Suprapubic skin (tissue), 4 donors: ENCODE measurements at regions not wholly inside any gene's neighbourhood (a gene's known extent, or its start where the extent isn't known, plus 50 kb on each side); places are given as distances from the start of the nearest gene placed in this dataset.

Source experiments
- DNase-seq, 2 donors: peaks; one replicate each; pipeline ENCODE4 v3.0.0-alpha.2; 2019; ENCODE audit warnings: low spot score in 2 of 2
- H3K27ac ChIP-seq: fragments of 200-600 bp; sonication (generic); one replicate; pipeline ENCODE4 v1.5.1; 2019
- H3K27me3 ChIP-seq: fragments of 200-600 bp; sonication (generic); one replicate; pipeline ENCODE4 v1.5.1; 2019
- H3K36me3 ChIP-seq: fragments of 200-600 bp; sonication (generic); one replicate; pipeline ENCODE4 v1.5.1; 2019
- H3K4me1 ChIP-seq: fragments of 200-600 bp; sonication (generic); one replicate; pipeline ENCODE4 v1.5.1; 2019
- H3K4me3 ChIP-seq: fragments of 200-600 bp; sonication (generic); one replicate; pipeline ENCODE4 v1.5.1; 2019; ENCODE audit warnings: mild to moderate bottlenecking
- H3K9me3 ChIP-seq: fragments of 200-600 bp; sonication (generic); one replicate; pipeline ENCODE4 v1.5.1; 2019
- CTCF ChIP-seq, 2 donors: fragments of 200-600 bp in 1 of 2; fragments of 450-650 bp in 1 of 2; sonication (generic) in 1 of 2; IDR thresholded peaks; one replicate each; pipeline ENCODE4 v1.5.1; 2016 to 2019; ENCODE audit warnings: antibody characterized with exemption in 2 of 2, mild to moderate bottlenecking in 1 of 2, moderate library complexity in 1 of 2
- EP300 ChIP-seq: sonication (generic); formaldehyde crosslinking; IDR thresholded peaks from one replicate; pipeline ENCODE4 v1.6.1; 2017; ENCODE audit warnings: antibody characterized with exemption
- POLR2A ChIP-seq, 2 donors: fragments of 450-650 bp; IDR thresholded peaks; one replicate each; pipeline ENCODE4 v1.6.1; 2017; ENCODE audit warnings: antibody characterized with exemption in 2 of 2, mild to moderate bottlenecking in 2 of 2, moderate library complexity in 2 of 2
- POLR2AphosphoS5 ChIP-seq, 3 donors: sonication (generic); formaldehyde crosslinking; IDR thresholded peaks; one replicate each; pipeline ENCODE4 v1.6.1; 2017; ENCODE audit warnings: antibody characterized with exemption in 3 of 3
- WGBS: methylation state at CpG from one replicate; pipeline ENCODE4 v1.1.5; 2018; 5-methylcytosine and 5-hydroxymethylcytosine counted together

- no peak for DNase-seq
- TF ChIP-seq EP300 (no peak), CTCF (IDR thresholded peaks at IDR 0.05) (no peak), POLR2AphosphoS5 (IDR thresholded peaks at IDR 0.05) (no peak), POLR2A (IDR thresholded peaks at IDR 0.05) (no peak)
- no peak overlapping the region for H3K27ac ChIP-seq
- H3K27me3 ChIP-seq = no peaks in the 10 kb centered on the region
- H3K36me3 ChIP-seq = no peaks in the 10 kb centered on the region
- WGBS = 53% methylated on average over 3 of the region's 3 CpGs
- H3K9me3 ChIP-seq = no peaks in the 10 kb centered on the region
- H3K4me3 ChIP-seq = no peak overlapping the region
- H3K4me1 ChIP-seq = no peaks in the 10 kb centered on the region
Measured at GRCh38 chr11:91421641-91422040, 803.0 kb upstream of the FAT3 start.

- H3K4me1 ChIP-seq = no peaks in the 10 kb centered on the region
- H3K36me3 ChIP-seq = no peaks in the 10 kb centered on the region
- no peak for DNase-seq
- no peak overlapping the region for H3K4me3 ChIP-seq
- no peak overlapping the region for H3K27ac ChIP-seq
- TF ChIP-seq CTCF (IDR thresholded peaks at IDR 0.05) (no peak), EP300 (no peak), POLR2A (IDR thresholded peaks at IDR 0.05) (no peak), POLR2AphosphoS5 (IDR thresholded peaks at IDR 0.05) (no peak)
- H3K9me3 ChIP-seq = peaks cover 5% of the 10 kb centered on the region
- no peaks in the 10 kb centered on the region for H3K27me3 ChIP-seq
Measured at GRCh38 chr11:91407842-91408241, 816.8 kb upstream of the FAT3 start.

DNA sequence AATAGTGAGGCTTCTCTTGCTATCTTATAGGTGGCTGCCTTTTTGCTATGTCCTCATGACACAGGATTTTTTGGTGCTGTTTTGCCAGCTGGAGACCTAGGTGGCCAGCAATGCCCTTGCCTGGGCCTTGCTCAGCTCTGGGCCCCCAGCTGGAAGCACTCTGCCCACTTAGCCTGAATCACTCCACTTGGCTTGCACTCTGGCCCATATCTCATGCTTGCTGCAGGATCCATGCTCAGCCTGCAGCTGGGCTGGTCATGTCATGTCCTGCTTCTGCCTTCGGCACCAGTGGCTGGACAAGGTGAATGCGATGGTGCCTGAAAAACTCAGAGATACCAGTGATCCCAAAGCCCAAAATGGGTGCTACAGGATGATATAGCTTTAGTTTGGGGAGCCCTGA lies 818.6 kb upstream of the FAT3 start:
- DNase-seq = no peak
- Histone ChIP-seq H3K36me3 (no peaks in the 10 kb centered on the region), H3K27me3 (no peaks in the 10 kb centered on the region), H3K27ac (no peak overlapping the region), H3K4me3 (no peak overlapping the region), H3K9me3 (peaks cover 5% of the 10 kb centered on the region), H3K4me1 (no peaks in the 10 kb centered on the region)
- TF ChIP-seq CTCF (IDR thresholded peaks at IDR 0.05) = no peak
- no peak for TF ChIP-seq POLR2A (IDR thresholded peaks at IDR 0.05)
- no peak for TF ChIP-seq POLR2AphosphoS5 (IDR thresholded peaks at IDR 0.05)
- no peak for TF ChIP-seq EP300
- 89% methylated on average over 2 of the region's 2 CpGs for WGBS

- TF ChIP-seq POLR2A (IDR thresholded peaks at IDR 0.05) = no peak
- no peak for DNase-seq
- no peaks in the 10 kb centered on the region for H3K27me3 ChIP-seq
- H3K9me3 ChIP-seq = no peaks in the 10 kb centered on the region
- H3K4me1 ChIP-seq = no peaks in the 10 kb centered on the region
- H3K36me3 ChIP-seq = no peaks in the 10 kb centered on the region
- H3K27ac ChIP-seq = no peak overlapping the region
- no peak overlapping the region for H3K4me3 ChIP-seq
Measured at GRCh38 chr11:91404344-91404743, 820.3 kb upstream of the FAT3 start.

GRCh38 chr11:91397134-91397468 lies 827.5 kb upstream of the FAT3 start:
- H3K27ac ChIP-seq = no peak overlapping the region
- TF ChIP-seq POLR2AphosphoS5 (IDR thresholded peaks at IDR 0.05) = no peak
- TF ChIP-seq CTCF (IDR thresholded peaks at IDR 0.05) = no peak
- no peak for TF ChIP-seq POLR2A (IDR thresholded peaks at IDR 0.05)
- no peak for TF ChIP-seq EP300
- H3K27me3 ChIP-seq = no peaks in the 10 kb centered on the region
- no peaks in the 10 kb centered on the region for H3K36me3 ChIP-seq
- H3K4me3 ChIP-seq = no peak overlapping the region
- H3K9me3 ChIP-seq = no peaks in the 10 kb centered on the region
- WGBS = 48% methylated on average over 2 of the region's 2 CpGs
- no peaks in the 10 kb centered on the region for H3K4me1 ChIP-seq
- DNase-seq = no peak
